MCF 10A (cell line): ENCODE measurements at regions not wholly inside any gene's neighbourhood (a gene's known extent, or its start where the extent isn't known, plus 50 kb on each side); places are given as distances from the start of the nearest gene placed in this dataset.

ENCODE experiments used
- BruUV-seq: library from RNA; stranded (reverse); fragments of 400-500 nt; replicated peaks from 2 replicates; lab custom pipeline; 2021; lab: Mats Ljungman, UMichigan
- CTCF ChIA-PET: fragments of 300-600 bp; sonication (Branson Sonifier 250); formaldehyde crosslinking; extraction: SDS; loops from one replicate; lab custom pipeline; 2021; ENCODE audit warnings: antibody characterized with exemption, inconsistent platforms; lab: Yijun Ruan, JAX
- POLR2A ChIA-PET: fragments of 300-600, 350-650 bp; sonication (Branson Sonifier 250); formaldehyde crosslinking; extraction: SDS; loops from one replicate; lab custom pipeline; 2020; ENCODE audit warnings: antibody characterized with exemption, inconsistent platforms; lab: Yijun Ruan, JAX
- DNase-seq: peaks from one replicate; pipeline ENCODE4 v3.0.0-alpha.2; 2018; ENCODE audit not compliant: unreplicated experiment
- H3K27ac Mint-ChIP-seq: one replicate; pipeline ENCODE4 v1.8.0; 2022; ENCODE audit warnings: mild to moderate bottlenecking, low read depth, mixed read lengths; ENCODE audit not compliant: unreplicated experiment
- H3K27me3 Mint-ChIP-seq: one replicate; pipeline ENCODE4 v1.8.0; 2022; ENCODE audit warnings: mixed read lengths; ENCODE audit not compliant: insufficient read depth, unreplicated experiment
- H3K36me3 Mint-ChIP-seq: one replicate; pipeline ENCODE4 v1.8.0; 2022; ENCODE audit warnings: mild to moderate bottlenecking, moderate library complexity, mixed read lengths; ENCODE audit not compliant: insufficient read depth, unreplicated experiment
- H3K4me1 Mint-ChIP-seq: one replicate; pipeline ENCODE4 v1.8.0; 2022; ENCODE audit warnings: mixed read lengths; ENCODE audit not compliant: insufficient read depth, unreplicated experiment
- H3K4me3 Mint-ChIP-seq: one replicate; pipeline ENCODE4 v1.8.0; 2022; ENCODE audit warnings: mild to moderate bottlenecking, moderate library complexity, mixed read lengths; ENCODE audit not compliant: unreplicated experiment
- H3K9me3 Mint-ChIP-seq: one replicate; pipeline ENCODE4 v1.8.0; 2022; ENCODE audit warnings: mixed read lengths; ENCODE audit not compliant: unreplicated experiment
- intact Hi-C: fragments of 100-400 bp; cut with micrococcal nuclease; formaldehyde crosslinking; loops from 2 replicates; pipeline ENCODE4 v1.14.1; 2022
- TF ChIP-seq, protein P1 (sequence below): fragments of 200-600 bp; IDR thresholded peaks from one replicate; pipeline ENCODE4 v1.8.0; 2022; ENCODE audit warnings: antibody characterized with exemption, mild to moderate bottlenecking; ENCODE audit not compliant: unreplicated experiment

- H3K9me3 Mint-ChIP-seq: peaks cover 7% of the 10 kb centered on the region
- TF ChIP-seq, protein P1, sequence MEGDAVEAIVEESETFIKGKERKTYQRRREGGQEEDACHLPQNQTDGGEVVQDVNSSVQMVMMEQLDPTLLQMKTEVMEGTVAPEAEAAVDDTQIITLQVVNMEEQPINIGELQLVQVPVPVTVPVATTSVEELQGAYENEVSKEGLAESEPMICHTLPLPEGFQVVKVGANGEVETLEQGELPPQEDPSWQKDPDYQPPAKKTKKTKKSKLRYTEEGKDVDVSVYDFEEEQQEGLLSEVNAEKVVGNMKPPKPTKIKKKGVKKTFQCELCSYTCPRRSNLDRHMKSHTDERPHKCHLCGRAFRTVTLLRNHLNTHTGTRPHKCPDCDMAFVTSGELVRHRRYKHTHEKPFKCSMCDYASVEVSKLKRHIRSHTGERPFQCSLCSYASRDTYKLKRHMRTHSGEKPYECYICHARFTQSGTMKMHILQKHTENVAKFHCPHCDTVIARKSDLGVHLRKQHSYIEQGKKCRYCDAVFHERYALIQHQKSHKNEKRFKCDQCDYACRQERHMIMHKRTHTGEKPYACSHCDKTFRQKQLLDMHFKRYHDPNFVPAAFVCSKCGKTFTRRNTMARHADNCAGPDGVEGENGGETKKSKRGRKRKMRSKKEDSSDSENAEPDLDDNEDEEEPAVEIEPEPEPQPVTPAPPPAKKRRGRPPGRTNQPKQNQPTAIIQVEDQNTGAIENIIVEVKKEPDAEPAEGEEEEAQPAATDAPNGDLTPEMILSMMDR: no peak
- DNase-seq: no peak
- POLR2A ChIA-PET: interaction anchor here (1.0 to 1.3 kb wide), 2 partner anchors 14 to 28 kb away, joined by 3 read pairs; no protein-coding TSS in a partner anchor
- H3K36me3 Mint-ChIP-seq: peaks cover 11% of the 10 kb centered on the region
- no peaks in the 10 kb centered on the region for H3K27me3 Mint-ChIP-seq
- H3K27ac Mint-ChIP-seq: no peak overlapping the region
- intact Hi-C loops: no loop called here
- CTCF ChIA-PET: interaction anchor here (1.5 to 1.7 kb wide), 2 partner anchors 34 to 94 kb away, joined by 3 to 7 read pairs; no protein-coding TSS in a partner anchor
- H3K4me3 Mint-ChIP-seq: no peak overlapping the region
- no TSS peak for BruUV-seq
- H3K4me1 Mint-ChIP-seq: peaks cover 10% of the 10 kb centered on the region
These were observed 61.4 kb upstream of the NT5E start for GRCh38 chr6:85388531-85388930.

- Mint-ChIP-seq H3K4me1 (peaks cover 8% of the 10 kb centered on the region), H3K9me3 (peaks cover 7% of the 10 kb centered on the region), H3K27me3 (no peaks in the 10 kb centered on the region), H3K36me3 (peaks cover 6% of the 10 kb centered on the region), H3K27ac (no peak overlapping the region), H3K4me3 (no peak overlapping the region)
- BruUV-seq: no TSS peak
- no peak for DNase-seq
- POLR2A ChIA-PET: no interaction called here
- TF ChIP-seq, protein P1: no peak
- CTCF ChIA-PET: interaction anchor here (0.7 to 3.2 kb wide), 3 partner anchors 78 to 97 kb away, joined by 3 to 18 read pairs (median 4); no protein-coding TSS in a partner anchor
- intact Hi-C loops: no loop called here
These were observed 64.1 kb upstream of the NT5E start for GRCh38 chr6:85385636-85386315.

- Mint-ChIP-seq H3K36me3 (peaks cover 6% of the 10 kb centered on the region), H3K4me3 (no peak overlapping the region), H3K27ac (no peak overlapping the region), H3K4me1 (no peaks in the 10 kb centered on the region), H3K27me3 (no peaks in the 10 kb centered on the region), H3K9me3 (peaks cover 18% of the 10 kb centered on the region)
- ChIA-PET CTCF (interaction anchor here (0.8 to 2.2 kb wide), 4 partner anchors 24 to 101 kb away, joined by 3 to 5 read pairs (median 4); no protein-coding TSS in a partner anchor), POLR2A (no interaction called here)
- no TSS peak for BruUV-seq
- TF ChIP-seq, protein P1: no peak
- intact Hi-C loops: no loop called here
- DNase-seq: no peak
These were observed 66.8 kb upstream of the NT5E start for GRCh38 chr6:85383042-85383441.

GRCh38 chr6:85382541-85382940 lies 67.3 kb upstream of the NT5E start:
- intact Hi-C loops: no loop called here
- Mint-ChIP-seq H3K4me1 (no peaks in the 10 kb centered on the region), H3K27ac (no peak overlapping the region), H3K36me3 (peaks cover 6% of the 10 kb centered on the region), H3K27me3 (no peaks in the 10 kb centered on the region), H3K9me3 (peaks cover 19% of the 10 kb centered on the region), H3K4me3 (no peak overlapping the region)
- no peak for DNase-seq
- CTCF ChIA-PET: interaction anchor here (0.8 to 2.2 kb wide), 4 partner anchors 24 to 102 kb away, joined by 3 to 5 read pairs (median 4); no protein-coding TSS in a partner anchor
- no TSS peak for BruUV-seq
- TF ChIP-seq, protein P1: no peak
- POLR2A ChIA-PET: no interaction called here
